DND-41 (cell line): ENCODE measurements at regions not wholly inside any gene's neighbourhood (a gene's known extent, or its start where the extent isn't known, plus 50 kb on each side); places are given as distances from the start of the nearest gene placed in this dataset.
A peak's percentile ranks its signal among the peaks of the same experiment; 100 is the strongest.

Experiments used
- ATAC-seq: fragments of 200-7000 bp; cut with Tn5 transposase; 3 replicates; pipeline ENCODE4 v1.9.1; 2021; ENCODE audit warnings: low read depth; ENCODE audit not compliant: insufficient read depth
- DNase-seq: peaks from one replicate; pipeline ENCODE4 v3.0.0-alpha.2; 2020
- H2AFZ ChIP-seq: 2 replicates; pipeline ENCODE4 v1.6.0; 2012; ENCODE audit warnings: low read depth, low read length
- H3K27ac ChIP-seq: 2 replicates; pipeline ENCODE4 v1.5.1; 2012; ENCODE audit warnings: low read length, inconsistent platforms
- H3K27me3 ChIP-seq: fragments of 200-600 bp; sonication (generic); 2 replicates; pipeline ENCODE4 v1.6.0; 2012; ENCODE audit warnings: low read length, mild to moderate bottlenecking, inconsistent platforms; ENCODE audit not compliant: insufficient read depth, poor library complexity
- H3K36me3 ChIP-seq: 2 replicates; pipeline ENCODE4 v1.5.1; 2012; ENCODE audit warnings: low read length, inconsistent platforms; ENCODE audit not compliant: insufficient read depth
- H3K4me1 ChIP-seq: 2 replicates; pipeline ENCODE4 v1.5.1; 2012; ENCODE audit warnings: mild to moderate bottlenecking, low read length; ENCODE audit not compliant: insufficient read depth
- H3K4me2 ChIP-seq: 2 replicates; pipeline ENCODE4 v1.6.0; 2012; ENCODE audit warnings: mild to moderate bottlenecking, moderate library complexity, low read length, inconsistent platforms; ENCODE audit not compliant: insufficient read depth
- H3K4me3 ChIP-seq, 2 experiments: fragments of 200-600 bp in 1 of 2; shearing (Covaris generic) in 1 of 2; 2 replicates each; pipeline ENCODE4 v1.5.1; 2012 to 2016; ENCODE audit warnings: inconsistent platforms in 2 of 2, low read length in 2 of 2, mild to moderate bottlenecking in 2 of 2, low read depth in 1 of 2, moderate library complexity in 1 of 2
- H3K79me2 ChIP-seq: 2 replicates; pipeline ENCODE4 v1.6.0; 2012; ENCODE audit warnings: low read length, inconsistent platforms; ENCODE audit not compliant: insufficient read depth
- H3K9ac ChIP-seq: 2 replicates; pipeline ENCODE4 v1.6.0; 2012; ENCODE audit warnings: low read depth, mild to moderate bottlenecking, inconsistent platforms, low read length, moderate library complexity
- H3K9me3 ChIP-seq: 2 replicates; pipeline ENCODE4 v1.5.1; 2012; ENCODE audit warnings: low read length, moderate library complexity, mild to moderate bottlenecking, inconsistent platforms; ENCODE audit not compliant: insufficient read depth, severe bottlenecking
- H4K20me1 ChIP-seq: 2 replicates; pipeline ENCODE4 v1.6.0; 2012; ENCODE audit warnings: low read length; ENCODE audit not compliant: insufficient read depth
- CTCF ChIP-seq: IDR thresholded peaks from 2 replicates; pipeline ENCODE4 v1.5.1; 2012; ENCODE audit warnings: borderline replicate concordance, low read length, moderate library complexity, mild to moderate bottlenecking; ENCODE audit not compliant: poor library complexity, severe bottlenecking; ENCODE audit errors: extremely low read depth
- EZH2 ChIP-seq: IDR thresholded peaks from 3 replicates; pipeline ENCODE4 v1.6.1; 2012; ENCODE audit warnings: borderline replicate concordance, low read depth, mild to moderate bottlenecking, moderate library complexity, low read length, inconsistent platforms; ENCODE audit not compliant: severe bottlenecking

GRCh38 chr2:74050151-74050550 is 65.4 kb downstream of the TET3 start:
- peaks cover 49% of the 10 kb centered on the region for H4K20me1 ChIP-seq
- ATAC-seq (no peak), DNase-seq (no peak)
- peaks cover 78% of the 10 kb centered on the region for H3K79me2 ChIP-seq
- H2AFZ ChIP-seq, result no peak overlapping the region
- no peaks in the 10 kb centered on the region for H3K27me3 ChIP-seq
- H3K4me1 ChIP-seq, result peaks cover 59% of the 10 kb centered on the region
- H3K9me3 ChIP-seq, result no peaks in the 10 kb centered on the region
- H3K4me3 ChIP-seq, result no peak overlapping the region
- H3K27ac ChIP-seq, result no peak overlapping the region
- TF ChIP-seq CTCF, result no peak
- no peak for TF ChIP-seq EZH2
- H3K9ac ChIP-seq, result no peak overlapping the region
- H3K36me3 ChIP-seq, result peaks cover 52% of the 10 kb centered on the region
- no peak overlapping the region for H3K4me2 ChIP-seq

GRCh38 chr2:74051504-74051903 is 66.8 kb downstream of the TET3 start:
- TF ChIP-seq EZH2, result no peak
- TF ChIP-seq CTCF, result no peak
- H3K79me2 ChIP-seq, result peaks cover 78% of the 10 kb centered on the region
- no peak overlapping the region for H3K9ac ChIP-seq
- H3K36me3 ChIP-seq, result peaks cover 40% of the 10 kb centered on the region
- ATAC-seq, result no peak
- no peak overlapping the region for H2AFZ ChIP-seq
- peaks cover 59% of the 10 kb centered on the region for H3K4me1 ChIP-seq
- no peak for DNase-seq
- no peak overlapping the region for H3K4me3 ChIP-seq
- H3K4me2 ChIP-seq, result no peak overlapping the region
- H4K20me1 ChIP-seq, result peaks cover 40% of the 10 kb centered on the region
- H3K27me3 ChIP-seq, result no peaks in the 10 kb centered on the region
- H3K27ac ChIP-seq, result peak overlapping the region; percentile 40
- no peaks in the 10 kb centered on the region for H3K9me3 ChIP-seq

GRCh38 chr2:74052732-74053710 is 68.3 kb downstream of the TET3 start:
- DNase-seq (peak; percentile 69), ATAC-seq (peak; percentile 100)
- Histone ChIP-seq H3K27ac (peak overlapping the region; percentile 75), H3K4me3 (no peak overlapping the region), H3K9ac (no peak overlapping the region), H3K4me1 (peaks cover 59% of the 10 kb centered on the region), H3K27me3 (no peaks in the 10 kb centered on the region), H2AFZ (no peak overlapping the region), H4K20me1 (peaks cover 30% of the 10 kb centered on the region), H3K36me3 (peaks cover 33% of the 10 kb centered on the region), H3K9me3 (no peaks in the 10 kb centered on the region), H3K79me2 (peaks cover 78% of the 10 kb centered on the region), H3K4me2 (peak overlapping the region; percentile 50)
- TF ChIP-seq EZH2 (no peak), CTCF (no peak)
